ENCODE measurements at regions not wholly inside any gene's neighbourhood (a gene's known extent, or its start where the extent isn't known, plus 50 kb on each side); places are given as distances from the start of the nearest gene placed in this dataset.

- no peak for TF ChIP-seq CTCF (IDR thresholded peaks at IDR 0.05; ENCODE audit: insufficient read depth, missing control alignments)
- no peak for FAIRE-seq
- DNase-seq (ENCODE audit: insufficient read length, low spot score): no peak
These were observed 689.4 kb upstream of the SLC8A1 start for GRCh38 chr2:41141146-41141791.

DNA sequence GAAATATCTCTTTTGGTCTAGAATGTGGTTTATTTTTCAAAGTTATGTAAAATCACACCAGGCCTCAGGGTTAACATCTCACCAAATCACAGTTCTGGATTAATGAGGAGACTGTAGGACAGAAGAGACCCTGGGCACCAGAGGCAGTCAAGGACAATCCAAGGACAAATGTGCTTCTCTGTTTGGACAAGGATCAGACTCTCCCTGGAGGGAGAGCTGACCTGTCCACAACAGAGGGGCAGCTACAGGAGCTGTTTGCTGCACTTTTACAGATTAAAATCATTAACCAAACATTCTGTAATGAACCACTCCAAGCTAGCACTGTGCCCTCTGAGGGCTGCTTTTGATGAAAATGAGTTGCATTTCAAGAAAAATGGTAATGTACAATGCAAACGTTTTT lies 690.6 kb upstream of the SLC8A1 start:
- no peak for TF ChIP-seq CTCF (IDR thresholded peaks at IDR 0.05; ENCODE audit: insufficient read depth, missing control alignments)
- DNase-seq (ENCODE audit: insufficient read length, low spot score) (no peak), FAIRE-seq (no peak)

DNA sequence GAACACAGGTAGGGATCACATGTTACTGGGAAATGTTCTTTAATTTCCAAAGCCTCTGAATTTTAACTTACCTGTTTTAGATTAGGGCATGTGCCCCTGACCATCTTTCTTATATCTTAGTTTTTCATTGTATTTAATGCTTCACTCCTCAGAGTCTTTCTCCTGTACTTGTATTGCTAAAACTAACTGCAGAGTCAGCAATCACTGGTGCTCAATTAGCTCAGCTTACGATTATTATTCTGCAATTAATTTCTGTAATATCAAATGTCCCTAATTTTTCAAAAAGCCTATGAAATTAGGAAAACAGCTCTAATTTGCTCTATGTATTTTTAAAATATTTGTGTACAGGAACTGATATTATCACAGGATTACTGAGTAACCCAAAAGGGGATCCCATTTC lies 693.2 kb upstream of the SLC8A1 start:
- FAIRE-seq (no peak), DNase-seq (ENCODE audit: insufficient read length, low spot score) (no peak)
- TF ChIP-seq CTCF (IDR thresholded peaks at IDR 0.05; ENCODE audit: insufficient read depth, missing control alignments): no peak

- DNase-seq (ENCODE audit: insufficient read length, low spot score): no peak
- no peak for TF ChIP-seq CTCF (IDR thresholded peaks at IDR 0.05; ENCODE audit: insufficient read depth, missing control alignments)
- FAIRE-seq: no peak
These were observed 697.2 kb upstream of the SLC8A1 start for GRCh38 chr2:41149054-41149453.

GRCh38 chr2:41151746-41152145 lies 699.9 kb upstream of the SLC8A1 start:
- FAIRE-seq (no peak), DNase-seq (ENCODE audit: insufficient read length, low spot score) (no peak)
- TF ChIP-seq CTCF (IDR thresholded peaks at IDR 0.05; ENCODE audit: insufficient read depth, missing control alignments): no peak

- no peak for FAIRE-seq
- no peak for DNase-seq (ENCODE audit: insufficient read length, low spot score)
- TF ChIP-seq CTCF (IDR thresholded peaks at IDR 0.05; ENCODE audit: insufficient read depth, missing control alignments): no peak
These were observed 700.4 kb upstream of the SLC8A1 start for GRCh38 chr2:41152318-41152717.

- DNase-seq (ENCODE audit: insufficient read length, low spot score) (no peak), FAIRE-seq (no peak)
- no peak for TF ChIP-seq CTCF (IDR thresholded peaks at IDR 0.05; ENCODE audit: insufficient read depth, missing control alignments)
These were observed 708.5 kb upstream of the SLC8A1 start for GRCh38 chr2:41160439-41160838.

Data from D721Med (cell line).